ENCODE measurements at regions not wholly inside any gene's neighbourhood (a gene's known extent, or its start where the extent isn't known, plus 50 kb on each side); places are given as distances from the start of the nearest gene placed in this dataset.

DNA sequence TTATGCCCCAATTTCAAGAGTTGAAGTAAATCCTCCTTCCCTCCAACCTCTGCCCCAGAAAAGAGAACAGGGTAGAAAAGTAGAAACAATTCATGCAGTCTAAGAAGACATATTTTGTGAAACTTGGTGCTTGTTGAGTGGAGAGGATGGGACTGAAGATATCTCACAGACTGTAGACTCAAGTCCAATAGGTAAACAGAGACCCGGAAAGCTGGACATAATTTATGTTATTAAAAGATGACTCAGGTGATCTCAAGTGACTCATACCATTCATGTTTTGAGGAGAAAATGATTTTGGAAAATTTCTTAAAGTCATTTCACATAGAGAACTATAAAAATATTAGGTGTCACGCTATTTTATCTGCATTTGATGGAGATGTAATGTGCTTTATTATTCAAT is 203.1 kb upstream of the SOX9 start:
- ChIA-PET POLR2A (ENCODE audit: low non-redundant PET) (no interaction called here), CTCF (no interaction called here)
- H3K36me3 ChIP-seq (ENCODE audit: insufficient read depth, low read length, poor library complexity, severe bottlenecking): no peaks in the 10 kb centered on the region
- no peaks in the 10 kb centered on the region for H3K27me3 ChIP-seq (replicated peaks; ENCODE audit: insufficient read depth, low read depth, low read length, poor library complexity)
- no peak overlapping the region for H3K4me3 ChIP-seq (ENCODE audit: low read depth, low read length, poor library complexity, severe bottlenecking)
- TF ChIP-seq CTCF (conservative IDR thresholded peaks at IDR 0.05; ENCODE audit: low read depth, low read length): no peak
- TF ChIP-seq EZH2 (IDR thresholded peaks at IDR 0.05; ENCODE audit: borderline replicate concordance, low read depth, low read length, poor library complexity, severe bottlenecking): no peak
- no peak overlapping the region for H3K27ac ChIP-seq (ENCODE audit: low read depth, low read length, poor library complexity, severe bottlenecking)
- H3K9me3 ChIP-seq (ENCODE audit: low read depth, low read length, poor library complexity, severe bottlenecking): no peaks in the 10 kb centered on the region
- no peak for DNase-seq (ENCODE audit: low spot score)
- H3K4me1 ChIP-seq (ENCODE audit: insufficient read depth, low read length, poor library complexity, severe bottlenecking): no peaks in the 10 kb centered on the region
- no TSS peak for BruUV-seq (replicated peaks)
- intact Hi-C loops (cut with micrococcal nuclease; ENCODE audit: unreplicated experiment): no loop called here

GRCh38 chr17:71919186-71919585 is 201.6 kb upstream of the SOX9 start:
- no peak for DNase-seq (ENCODE audit: low spot score)
- H3K9me3 ChIP-seq (ENCODE audit: low read depth, low read length, poor library complexity, severe bottlenecking): no peaks in the 10 kb centered on the region
- CTCF ChIA-PET: no interaction called here
- no peak for TF ChIP-seq EZH2 (IDR thresholded peaks at IDR 0.05; ENCODE audit: borderline replicate concordance, low read depth, low read length, poor library complexity, severe bottlenecking)
- TF ChIP-seq CTCF (conservative IDR thresholded peaks at IDR 0.05; ENCODE audit: low read depth, low read length): no peak
- no peaks in the 10 kb centered on the region for H3K36me3 ChIP-seq (ENCODE audit: insufficient read depth, low read length, poor library complexity, severe bottlenecking)
- POLR2A ChIA-PET (ENCODE audit: low non-redundant PET): no interaction called here
- BruUV-seq (replicated peaks): no TSS peak
- no peak overlapping the region for H3K4me3 ChIP-seq (ENCODE audit: low read depth, low read length, poor library complexity, severe bottlenecking)
- intact Hi-C loops (cut with micrococcal nuclease; ENCODE audit: unreplicated experiment): no loop called here
- H3K4me1 ChIP-seq (ENCODE audit: insufficient read depth, low read length, poor library complexity, severe bottlenecking): no peaks in the 10 kb centered on the region
- H3K27ac ChIP-seq (ENCODE audit: low read depth, low read length, poor library complexity, severe bottlenecking): no peak overlapping the region
- no peaks in the 10 kb centered on the region for H3K27me3 ChIP-seq (replicated peaks; ENCODE audit: insufficient read depth, low read depth, low read length, poor library complexity)

DNA sequence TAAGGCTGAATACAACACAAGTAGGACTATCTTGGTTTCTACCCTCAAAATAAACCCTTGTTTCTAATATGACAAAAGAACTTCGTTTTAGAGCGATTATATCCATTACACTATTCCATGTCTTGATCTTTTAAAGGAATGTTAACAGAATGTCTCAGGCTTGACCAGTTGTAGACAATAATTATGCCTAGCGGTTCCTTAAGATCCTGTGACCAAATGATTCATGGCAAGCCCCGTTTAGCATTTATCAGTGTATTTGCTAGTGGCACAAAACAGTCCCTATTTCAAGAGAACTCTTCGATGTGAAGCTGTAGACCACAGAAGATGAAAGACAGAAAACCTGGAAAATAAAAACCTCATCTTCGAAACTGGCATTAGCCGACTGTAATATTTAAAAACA is 200.9 kb upstream of the SOX9 start:
- CTCF ChIA-PET: no interaction called here
- Histone ChIP-seq H3K27ac (ENCODE audit: low read depth, low read length, poor library complexity, severe bottlenecking) (no peak overlapping the region), H3K4me3 (ENCODE audit: low read depth, low read length, poor library complexity, severe bottlenecking) (no peak overlapping the region), H3K4me1 (ENCODE audit: insufficient read depth, low read length, poor library complexity, severe bottlenecking) (no peaks in the 10 kb centered on the region), H3K36me3 (ENCODE audit: insufficient read depth, low read length, poor library complexity, severe bottlenecking) (no peaks in the 10 kb centered on the region), H3K9me3 (ENCODE audit: low read depth, low read length, poor library complexity, severe bottlenecking) (no peaks in the 10 kb centered on the region), H3K27me3 (replicated peaks; ENCODE audit: insufficient read depth, low read depth, low read length, poor library complexity) (no peaks in the 10 kb centered on the region)
- BruUV-seq (replicated peaks): no TSS peak
- no peak for DNase-seq (ENCODE audit: low spot score)
- intact Hi-C loops (cut with micrococcal nuclease; ENCODE audit: unreplicated experiment): no loop called here
- no peak for TF ChIP-seq EZH2 (IDR thresholded peaks at IDR 0.05; ENCODE audit: borderline replicate concordance, low read depth, low read length, poor library complexity, severe bottlenecking)
- TF ChIP-seq CTCF (conservative IDR thresholded peaks at IDR 0.05; ENCODE audit: low read depth, low read length): no peak
- POLR2A ChIA-PET (ENCODE audit: low non-redundant PET): no interaction called here
